NCI-H1417 treated with DMSO at 0.1 percent for 48 hours (cell line): ENCODE measurements at regions not wholly inside any gene's neighbourhood (a gene's known extent, or its start where the extent isn't known, plus 50 kb on each side); places are given as distances from the start of the nearest gene placed in this dataset.

Experiments
- DNase-seq: peaks from one replicate; lab custom pipeline; 2025; lab: John Stamatoyannopoulos, UW

DNA sequence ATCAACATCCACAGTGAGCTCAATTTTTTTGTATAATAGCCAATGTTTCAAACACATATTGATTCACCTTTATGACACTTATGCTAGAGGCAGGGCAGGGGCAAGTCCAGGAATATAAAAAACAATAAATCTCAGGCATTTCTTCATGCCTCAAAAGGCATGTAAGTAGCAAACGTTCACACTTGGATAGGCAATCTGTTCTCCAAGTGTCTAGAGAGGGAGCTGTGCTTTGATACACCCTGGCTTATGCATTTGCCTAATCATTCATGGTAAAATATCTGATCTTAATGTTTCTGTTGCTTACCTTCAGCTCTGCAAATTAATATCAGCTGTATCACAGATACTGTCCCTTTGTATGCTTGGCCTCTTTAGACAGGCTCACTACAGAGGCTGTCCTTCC, 464.5 kb upstream of the SETBP1 start:
- DNase-seq, result no peak

DNA sequence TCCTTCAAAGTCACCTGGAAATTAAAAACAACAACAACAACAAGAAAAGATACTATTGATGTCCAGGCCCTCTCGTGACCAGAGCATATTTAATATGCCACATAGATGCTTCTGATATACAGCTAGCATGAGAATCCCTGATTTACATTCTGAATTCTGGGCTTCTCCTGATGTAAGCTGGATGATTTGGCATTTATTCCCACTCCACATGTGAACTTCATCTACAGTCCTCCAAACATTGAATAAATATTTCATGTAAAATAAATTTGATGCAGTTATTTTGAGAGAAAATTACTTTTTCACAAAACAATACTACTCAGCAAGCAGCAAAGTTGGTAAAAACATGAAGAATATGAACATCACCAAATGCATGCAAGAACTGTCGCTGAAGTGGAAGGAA, 453.2 kb upstream of the SETBP1 start:
- no peak for DNase-seq

DNA sequence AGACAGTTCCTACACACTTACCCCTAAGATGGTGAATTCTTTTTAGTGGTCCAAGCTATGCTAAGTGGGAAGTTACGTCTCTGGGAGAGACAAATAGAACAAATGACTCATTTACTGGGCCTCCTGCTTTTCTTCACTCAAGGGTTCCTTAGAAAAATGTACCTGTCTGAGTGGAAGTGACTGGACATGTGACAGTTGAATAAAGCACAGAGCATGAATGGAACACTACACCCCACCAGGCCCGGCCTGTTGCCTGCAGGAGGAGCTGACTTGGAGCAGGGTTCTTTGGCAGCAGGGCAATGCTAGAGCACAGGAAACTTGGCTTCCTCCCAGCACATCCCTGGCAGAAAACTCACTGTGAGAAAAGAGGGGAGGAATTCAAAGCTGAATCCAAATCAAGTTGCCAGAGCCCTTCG, 451.0 kb upstream of the SETBP1 start:
- DNase-seq, result no peak

DNA sequence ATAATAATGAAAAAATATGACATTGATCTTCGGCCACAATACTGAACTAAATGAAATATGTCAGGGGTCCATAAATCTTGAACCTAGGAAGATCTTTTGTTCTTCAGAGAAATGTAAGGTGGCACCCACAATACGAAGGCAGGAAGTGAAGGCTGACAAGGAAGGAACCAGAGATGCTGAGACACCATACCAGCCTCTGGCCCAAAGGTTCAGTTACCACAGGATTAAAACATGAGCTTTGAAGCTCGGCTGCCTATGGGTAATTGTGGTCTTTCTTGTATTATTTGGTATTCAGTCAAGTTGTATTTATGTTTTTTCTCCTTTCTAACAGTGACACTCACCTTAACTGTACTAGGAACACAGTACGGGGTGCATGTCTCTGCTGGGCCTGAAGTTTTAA, 448.8 kb upstream of the SETBP1 start:
- DNase-seq, result no peak

DNA sequence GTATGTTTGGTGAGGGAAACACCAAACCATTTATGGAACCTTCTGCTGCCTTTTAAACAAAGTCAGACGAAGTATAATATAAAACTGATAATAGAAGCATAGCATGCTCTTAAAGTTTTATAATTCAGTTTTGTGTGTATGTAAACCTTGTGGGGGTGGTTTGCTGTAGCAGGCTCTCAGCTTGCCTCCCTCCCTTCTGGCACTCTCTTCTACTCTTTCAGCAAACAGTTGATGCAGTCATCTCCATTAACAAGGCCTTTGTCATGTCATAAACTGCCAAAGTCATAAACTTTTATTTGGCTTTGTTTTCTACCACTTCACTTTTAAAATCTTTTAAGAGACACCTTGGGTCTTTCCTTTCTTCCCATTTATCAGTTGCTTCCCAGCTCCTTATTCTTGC, 448.2 kb upstream of the SETBP1 start:
- DNase-seq, result no peak

DNA sequence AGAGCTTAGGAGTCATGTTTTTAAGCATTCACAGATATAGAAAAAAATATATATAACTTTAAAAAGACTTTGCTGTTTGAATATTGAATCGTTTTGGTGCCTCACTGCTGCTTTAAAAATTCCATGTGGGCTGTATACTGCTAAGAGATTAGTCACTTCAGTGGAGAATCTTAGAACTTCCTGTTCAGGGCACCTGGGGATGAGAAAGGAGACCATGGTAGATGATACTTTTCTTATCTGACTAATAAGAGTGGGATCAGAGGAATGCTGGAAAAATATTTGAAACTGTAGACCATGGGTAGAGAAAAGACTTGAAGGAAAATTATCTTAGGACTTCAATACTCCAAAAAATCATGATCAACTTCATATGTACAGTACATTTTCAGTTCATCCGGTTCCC, 442.2 kb upstream of the SETBP1 start:
- DNase-seq, result no peak

DNA sequence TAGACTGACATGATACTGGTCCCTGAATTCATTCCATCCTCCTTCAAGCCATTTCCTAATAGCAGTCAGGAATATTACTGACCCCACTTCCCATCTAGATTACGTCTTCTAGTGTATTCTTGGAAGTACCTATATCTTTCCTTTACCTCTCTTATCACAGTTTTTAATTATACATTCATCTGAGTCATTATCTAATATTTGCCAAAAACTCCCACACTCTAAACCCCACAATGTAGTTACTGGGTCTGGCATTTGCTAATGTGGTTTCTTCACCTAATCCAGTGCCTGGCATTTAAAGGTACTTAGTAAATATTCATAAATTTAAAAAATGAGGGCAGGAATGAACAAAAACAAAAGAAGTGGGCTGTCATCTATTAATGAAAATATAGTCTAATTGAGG, 441.8 kb upstream of the SETBP1 start:
- no peak for DNase-seq

DNA sequence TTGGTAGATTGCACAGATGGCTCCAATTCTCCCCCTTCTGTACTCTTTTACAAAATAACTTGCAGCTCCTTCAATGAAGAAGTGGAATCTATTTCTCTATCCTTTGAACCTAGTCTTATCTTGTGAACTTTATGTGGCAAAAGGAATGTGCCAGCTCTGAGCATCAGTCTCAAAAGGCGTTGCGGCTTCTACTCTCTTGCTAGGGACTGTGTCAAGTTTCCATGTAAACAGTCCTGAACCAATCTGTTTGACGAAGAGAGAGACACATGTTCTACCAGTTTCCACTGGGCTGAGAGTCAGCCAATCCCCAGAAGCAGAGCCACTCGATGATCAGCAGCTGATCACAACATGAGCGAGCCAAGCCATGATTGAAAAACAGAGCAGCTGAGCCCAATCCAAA, 439.7 kb upstream of the SETBP1 start:
- no peak for DNase-seq

DNA sequence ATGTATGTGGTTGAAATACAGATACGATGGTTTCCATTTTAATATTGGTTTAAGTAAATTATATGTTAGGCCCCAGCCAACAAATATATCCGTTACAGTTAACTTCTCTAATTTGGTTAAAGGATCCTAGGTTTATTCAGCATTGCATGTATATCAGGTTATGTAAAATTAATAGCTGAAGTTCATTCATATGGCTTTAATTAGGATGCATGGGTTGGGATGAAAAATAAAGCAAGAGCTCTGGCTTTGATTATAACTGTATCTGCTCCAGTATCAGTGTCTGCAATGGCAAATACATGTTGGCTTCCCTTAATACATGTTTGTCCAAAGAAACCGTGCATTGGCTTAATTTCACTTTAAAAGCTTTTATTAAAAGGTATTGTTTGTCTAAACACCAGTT, 435.7 kb upstream of the SETBP1 start:
- no peak for DNase-seq

DNA sequence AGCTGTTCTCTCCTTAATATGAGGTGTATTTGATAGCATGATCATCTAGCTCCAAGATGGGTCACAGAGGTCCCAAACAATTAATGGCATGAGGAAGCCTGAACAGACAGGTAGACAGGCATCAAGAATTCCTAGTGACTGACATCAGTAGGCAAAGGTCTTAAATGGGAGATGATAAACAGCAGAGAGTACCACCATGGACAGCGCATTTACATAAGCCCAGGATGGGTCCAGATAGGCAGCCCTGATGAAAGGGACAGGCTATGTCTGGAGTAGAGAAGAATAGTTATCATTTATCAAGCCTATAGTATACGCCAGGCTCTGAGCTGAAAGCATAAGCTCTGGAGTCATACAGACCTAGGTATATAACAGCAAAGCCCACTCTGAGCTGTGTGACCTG, 434.7 kb upstream of the SETBP1 start:
- DNase-seq, result no peak

DNA sequence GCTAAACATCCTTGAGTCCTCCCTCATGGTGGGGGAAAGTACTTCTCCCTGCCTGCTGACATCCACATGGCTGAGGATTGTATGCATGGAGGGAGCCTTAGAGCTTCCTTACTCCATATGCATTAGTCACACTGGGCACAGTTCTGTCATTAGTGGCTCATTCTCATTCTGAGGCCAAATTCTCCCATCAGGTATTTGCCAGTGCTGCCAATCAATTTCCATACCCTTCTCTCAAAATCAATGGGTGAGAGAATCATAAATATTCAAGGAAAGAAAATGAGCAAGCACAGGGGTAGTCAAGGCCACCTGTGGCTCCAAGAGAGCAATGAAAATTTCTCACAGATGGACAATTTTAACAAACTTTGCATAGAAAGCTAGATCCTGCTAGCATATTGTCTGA, 422.6 kb upstream of the SETBP1 start:
- no peak for DNase-seq

DNA sequence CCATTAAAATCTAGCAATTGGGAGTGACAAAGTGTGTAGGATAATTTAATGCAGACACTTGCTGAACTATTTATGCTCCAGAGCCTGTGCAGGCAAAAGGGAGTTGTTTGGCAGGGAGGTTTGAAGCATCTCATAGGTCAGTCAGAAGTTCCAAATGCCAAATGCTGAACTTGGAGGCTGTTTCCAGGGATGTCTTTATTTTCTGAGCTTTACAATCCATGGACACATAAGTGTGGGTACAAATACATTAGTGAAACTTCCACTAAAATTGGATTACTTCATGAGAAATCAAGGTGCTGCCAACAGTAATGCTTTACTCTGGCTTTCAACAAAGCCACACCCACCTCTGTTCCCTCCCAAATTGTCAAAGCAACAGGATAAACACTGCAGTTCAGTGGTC, 422.1 kb upstream of the SETBP1 start:
- DNase-seq, result no peak

DNA sequence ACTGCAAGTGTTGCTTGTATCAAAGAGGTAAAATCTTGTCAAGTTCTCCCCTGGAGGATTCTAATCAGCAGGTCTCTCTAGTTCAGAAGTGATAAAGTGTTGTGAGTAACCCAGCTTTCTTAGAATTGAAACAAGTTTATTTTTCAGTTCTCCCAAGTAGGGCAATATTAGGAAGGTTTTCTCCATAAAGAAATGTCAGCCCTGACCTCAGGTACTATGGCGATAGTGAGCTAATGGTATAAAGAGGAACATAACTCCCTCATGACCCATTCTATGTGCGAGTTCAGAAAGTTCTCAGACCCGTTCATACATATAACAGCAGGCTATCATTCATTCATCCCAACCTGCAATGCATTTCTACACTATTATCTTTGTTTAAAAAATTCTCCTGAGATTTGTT, 421.1 kb upstream of the SETBP1 start:
- DNase-seq, result no peak

DNA sequence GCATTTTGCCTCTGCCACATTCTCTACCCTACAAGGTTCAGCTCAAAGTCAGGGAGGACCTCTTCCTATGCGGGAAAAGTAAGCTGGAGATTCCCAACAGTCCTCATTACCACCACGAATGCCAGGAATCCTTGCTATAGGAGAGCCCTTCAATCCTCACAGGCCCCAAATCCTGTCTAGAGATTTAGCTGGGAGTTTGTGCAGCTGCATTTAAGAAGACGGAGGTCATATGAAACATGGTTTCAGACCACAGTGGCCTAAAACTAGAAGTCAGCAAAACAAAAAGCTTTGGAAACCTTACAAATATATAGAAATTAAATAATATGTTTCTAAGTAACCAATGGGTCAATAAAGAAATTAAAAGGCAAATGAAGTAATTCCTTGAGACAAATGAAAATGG, 415.3 kb upstream of the SETBP1 start:
- no peak for DNase-seq

DNA sequence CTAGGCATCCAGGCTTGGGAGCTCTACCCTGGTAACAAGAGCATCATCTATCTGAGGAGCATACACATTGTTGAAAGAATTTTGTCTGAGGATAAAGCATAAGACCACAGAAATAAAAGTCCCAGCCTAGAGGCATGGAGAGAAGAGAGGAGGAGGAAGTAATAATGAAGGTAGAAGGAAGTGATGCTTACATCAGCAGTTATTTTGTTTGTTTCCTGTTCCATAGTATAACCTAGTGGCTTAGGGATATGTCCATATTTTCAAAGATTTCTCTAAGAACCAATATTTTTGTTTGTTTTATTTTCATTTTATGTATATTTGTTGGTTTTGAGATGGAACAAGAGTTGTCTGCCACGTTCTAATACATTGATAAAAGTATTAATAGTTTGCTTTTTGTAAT, 407.4 kb upstream of the SETBP1 start:
- no peak for DNase-seq

DNA sequence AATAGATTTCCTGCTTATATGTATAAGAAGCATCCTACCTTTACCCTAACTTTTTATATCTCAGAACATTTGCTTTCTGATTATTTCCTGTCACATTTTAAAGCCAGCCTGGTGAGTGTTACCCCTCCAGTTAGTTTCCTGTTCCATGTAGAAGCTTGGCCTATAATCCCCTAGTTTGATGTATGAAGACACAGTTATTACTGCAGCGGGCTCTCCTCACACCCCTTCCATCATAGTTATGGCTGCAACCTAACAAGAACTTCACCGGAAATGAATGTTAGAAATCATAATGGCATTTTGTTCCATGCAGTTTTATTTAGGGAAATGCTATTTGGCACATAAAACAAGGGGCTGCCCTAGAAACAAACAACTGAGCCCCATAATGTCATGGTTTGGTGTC, 400.2 kb upstream of the SETBP1 start:
- DNase-seq, result no peak

DNA sequence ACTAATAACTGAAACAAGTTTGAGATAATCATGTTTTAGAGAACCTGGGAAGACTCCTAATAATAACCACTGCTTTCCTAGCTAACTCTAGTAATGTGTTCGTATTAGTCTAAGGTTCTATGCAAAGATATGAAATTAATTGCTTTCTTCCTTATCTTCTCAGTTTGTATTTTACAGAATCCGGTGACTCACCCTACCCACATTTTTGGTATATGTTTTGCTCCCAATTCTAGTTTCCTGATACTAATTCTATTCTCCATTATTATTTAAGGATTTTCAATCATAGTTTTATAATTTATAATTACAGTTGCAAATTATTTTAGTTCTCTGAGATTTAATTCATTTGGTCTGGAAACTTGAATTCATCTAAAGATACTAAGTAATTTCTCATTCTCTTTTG, 394.6 kb upstream of the SETBP1 start:
- DNase-seq, result no peak

DNA sequence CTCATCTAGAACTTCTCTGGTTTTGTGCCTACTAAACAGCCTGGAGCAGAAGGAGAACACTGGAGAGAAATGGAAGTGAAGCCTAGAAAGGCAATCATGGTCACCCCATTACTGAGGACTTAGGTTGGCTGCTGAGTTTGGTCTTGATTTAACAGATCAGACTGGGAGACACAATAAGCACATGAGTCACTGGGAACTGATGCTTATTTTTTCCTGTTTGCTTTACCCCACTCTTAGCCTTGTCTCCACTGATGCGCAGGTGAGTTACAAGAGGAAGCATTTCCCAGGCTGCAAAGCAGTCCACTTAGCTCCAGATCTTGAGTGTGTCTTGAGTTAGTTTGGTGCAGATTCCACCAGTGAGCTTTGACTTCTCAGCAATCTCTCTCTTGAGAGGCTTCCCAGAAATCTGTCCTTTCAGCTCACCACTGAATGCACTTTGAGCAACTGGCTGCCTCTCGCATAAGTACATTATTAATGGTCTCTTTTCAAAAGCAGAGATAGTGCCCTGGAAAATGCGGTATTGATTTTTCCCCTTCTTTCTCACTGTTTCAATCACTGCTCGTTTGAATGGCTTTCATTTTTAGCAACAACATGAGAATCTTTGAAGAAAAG, 390.2 kb upstream of the SETBP1 start:
- no peak for DNase-seq

DNA sequence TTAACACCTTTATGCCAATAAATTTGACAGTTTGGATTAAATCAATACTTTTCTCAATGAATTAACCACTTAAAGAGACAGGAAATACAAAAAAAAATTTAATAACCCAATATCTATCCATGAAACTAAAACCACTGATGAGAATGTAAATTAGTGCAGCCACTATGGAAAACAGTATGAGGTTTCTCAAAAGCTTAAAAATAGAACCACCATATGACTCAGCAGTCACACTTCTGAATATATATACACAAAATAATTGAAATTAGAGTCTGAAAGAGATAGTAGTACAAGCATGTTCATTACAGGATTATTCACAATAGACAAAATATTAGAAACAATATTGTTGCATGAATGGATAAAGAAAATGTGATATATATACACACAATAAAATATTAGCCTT, 382.1 kb upstream of the SETBP1 start:
- DNase-seq, result no peak

DNA sequence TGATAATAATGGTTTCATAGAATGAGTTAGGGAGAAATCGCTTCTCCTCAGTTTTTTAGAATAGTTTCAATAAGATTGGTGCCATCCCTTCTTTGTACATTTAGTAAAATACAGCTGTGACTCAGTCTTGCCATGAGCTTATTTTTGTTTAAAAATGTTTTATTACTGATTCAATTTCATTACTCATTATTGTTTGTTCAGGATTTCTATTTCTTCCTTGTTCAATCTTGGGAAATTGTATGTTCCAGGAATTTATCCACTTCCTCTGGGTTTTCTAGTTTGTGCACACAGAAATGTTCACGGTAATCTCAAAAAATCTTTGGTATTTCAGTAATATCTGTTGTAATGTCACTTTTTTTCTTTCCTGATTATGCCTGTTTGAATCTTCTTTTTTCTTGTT, 371.5 kb upstream of the SETBP1 start:
- DNase-seq, result no peak

DNA sequence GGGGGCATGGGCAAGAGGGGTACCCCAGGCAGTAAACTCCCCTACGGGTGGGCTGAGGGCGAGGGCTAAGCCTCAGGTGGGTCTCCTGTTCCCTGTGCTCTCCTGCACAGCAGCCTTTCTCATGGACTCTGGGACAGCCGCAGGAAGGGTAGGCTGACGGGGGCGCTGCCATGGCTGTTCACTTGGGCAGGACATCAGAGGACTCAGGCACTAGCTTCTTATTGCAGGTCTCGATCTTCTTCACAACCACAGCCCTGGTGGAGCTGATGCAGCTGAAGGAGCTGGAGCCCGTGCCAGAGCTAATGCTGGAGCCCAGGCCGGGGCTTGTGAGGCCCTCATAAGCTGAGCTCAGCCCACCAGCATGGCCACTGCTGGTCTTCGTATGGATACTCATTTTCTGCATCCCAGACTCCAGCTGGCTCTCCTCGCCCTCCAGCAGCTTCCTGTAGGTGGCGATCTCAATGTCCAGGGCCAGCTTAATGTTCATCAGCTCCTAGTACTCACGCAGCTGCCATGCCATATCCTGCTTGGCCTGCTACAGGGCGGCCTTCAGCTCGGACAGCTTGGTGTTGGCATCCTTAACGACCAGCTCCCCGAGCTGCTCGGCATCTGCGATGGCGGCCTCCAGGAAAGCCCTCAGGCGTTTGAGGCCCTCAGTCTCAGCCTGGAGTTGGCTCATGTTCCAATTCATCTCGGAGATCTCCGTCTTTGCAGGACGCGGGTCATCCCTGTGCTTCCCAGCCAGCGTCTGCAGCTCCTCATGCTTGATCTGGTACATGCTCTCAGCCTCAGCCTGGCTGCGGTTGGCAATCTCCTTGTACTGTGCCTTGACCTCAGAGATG, 359.8 kb upstream of the SETBP1 start:
- no peak for DNase-seq

DNA sequence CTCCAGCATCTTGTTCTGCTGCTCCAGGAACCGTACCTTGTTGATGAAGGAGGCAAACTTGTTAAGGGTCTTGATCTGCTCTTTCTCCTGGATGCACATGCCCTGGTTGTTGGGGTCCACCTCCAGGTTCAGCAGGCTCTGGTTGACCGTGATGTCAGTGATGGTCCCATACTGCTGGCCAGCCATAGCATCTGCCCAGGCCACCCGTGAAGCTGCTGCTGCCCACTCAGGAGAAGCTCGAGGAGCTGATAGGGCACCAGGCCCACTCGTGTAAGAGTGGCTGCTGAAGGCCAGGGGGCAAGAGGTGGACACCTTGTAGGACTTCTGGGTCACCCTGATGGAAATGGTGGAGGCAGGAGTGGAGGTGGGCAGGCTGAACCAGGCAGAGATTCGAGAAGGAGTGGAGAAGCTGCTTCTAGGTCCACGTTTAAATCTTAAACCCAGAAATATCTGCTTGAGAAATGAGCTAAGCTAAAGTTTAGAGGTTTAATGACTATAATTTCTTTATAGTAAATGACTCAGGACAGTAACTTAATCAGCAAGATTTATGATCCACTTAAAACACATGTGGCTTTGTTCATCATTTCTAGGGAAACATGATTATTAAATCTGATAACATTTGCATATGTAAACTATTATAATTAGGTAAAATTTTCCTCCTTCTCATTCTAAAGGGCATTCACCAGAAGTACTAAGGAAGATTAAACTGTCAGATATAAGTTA, 358.7 kb upstream of the SETBP1 start:
- no peak for DNase-seq

DNA sequence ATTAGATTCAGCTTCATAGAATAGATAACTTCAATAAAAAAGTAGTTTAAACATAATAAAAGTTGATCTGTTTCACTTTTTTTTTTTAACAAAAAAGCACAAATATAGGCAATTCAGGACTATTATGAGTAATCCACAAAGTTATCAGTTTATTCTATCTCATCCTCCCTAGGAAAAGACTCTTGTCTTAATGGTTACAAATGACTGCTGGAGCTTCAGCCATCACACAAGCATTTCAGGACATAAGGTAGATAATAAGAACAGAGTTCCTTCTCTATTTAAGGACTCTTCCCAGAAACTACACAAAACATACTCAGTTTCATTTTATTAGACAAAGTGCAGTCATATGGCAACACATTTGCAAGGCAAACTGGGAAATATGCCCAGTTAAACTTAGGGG, 357.6 kb upstream of the SETBP1 start:
- no peak for DNase-seq
